ENCODE measurements at regions not wholly inside any gene's neighbourhood (a gene's known extent, or its start where the extent isn't known, plus 50 kb on each side); places are given as distances from the start of the nearest gene placed in this dataset.

GRCh38 chr5:146995878-146996277, 117.3 kb upstream of the PPP2R2B start:
- H3K27me3 Mint-ChIP-seq (ENCODE audit: unreplicated experiment), result no peaks in the 10 kb centered on the region
- TF ChIP-seq, protein P1, sequence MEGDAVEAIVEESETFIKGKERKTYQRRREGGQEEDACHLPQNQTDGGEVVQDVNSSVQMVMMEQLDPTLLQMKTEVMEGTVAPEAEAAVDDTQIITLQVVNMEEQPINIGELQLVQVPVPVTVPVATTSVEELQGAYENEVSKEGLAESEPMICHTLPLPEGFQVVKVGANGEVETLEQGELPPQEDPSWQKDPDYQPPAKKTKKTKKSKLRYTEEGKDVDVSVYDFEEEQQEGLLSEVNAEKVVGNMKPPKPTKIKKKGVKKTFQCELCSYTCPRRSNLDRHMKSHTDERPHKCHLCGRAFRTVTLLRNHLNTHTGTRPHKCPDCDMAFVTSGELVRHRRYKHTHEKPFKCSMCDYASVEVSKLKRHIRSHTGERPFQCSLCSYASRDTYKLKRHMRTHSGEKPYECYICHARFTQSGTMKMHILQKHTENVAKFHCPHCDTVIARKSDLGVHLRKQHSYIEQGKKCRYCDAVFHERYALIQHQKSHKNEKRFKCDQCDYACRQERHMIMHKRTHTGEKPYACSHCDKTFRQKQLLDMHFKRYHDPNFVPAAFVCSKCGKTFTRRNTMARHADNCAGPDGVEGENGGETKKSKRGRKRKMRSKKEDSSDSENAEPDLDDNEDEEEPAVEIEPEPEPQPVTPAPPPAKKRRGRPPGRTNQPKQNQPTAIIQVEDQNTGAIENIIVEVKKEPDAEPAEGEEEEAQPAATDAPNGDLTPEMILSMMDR (IDR thresholded peaks at IDR 0.05; ENCODE audit: partially characterized antibody, unreplicated experiment), result no peak
- no peak for DNase-seq
- H3K4me3 Mint-ChIP-seq (ENCODE audit: unreplicated experiment), result no peak overlapping the region
- no peaks in the 10 kb centered on the region for H3K36me3 Mint-ChIP-seq (ENCODE audit: unreplicated experiment)
- peaks cover 2% of the 10 kb centered on the region for H3K9me3 Mint-ChIP-seq (ENCODE audit: unreplicated experiment)
- no peaks in the 10 kb centered on the region for H3K4me1 Mint-ChIP-seq (ENCODE audit: low read depth, unreplicated experiment)
- H3K27ac Mint-ChIP-seq (ENCODE audit: unreplicated experiment), result no peak overlapping the region

- Mint-ChIP-seq H3K27ac (ENCODE audit: unreplicated experiment) (no peak overlapping the region), H3K4me3 (ENCODE audit: unreplicated experiment) (no peak overlapping the region), H3K36me3 (ENCODE audit: unreplicated experiment) (no peaks in the 10 kb centered on the region), H3K9me3 (ENCODE audit: unreplicated experiment) (no peaks in the 10 kb centered on the region), H3K4me1 (ENCODE audit: low read depth, unreplicated experiment) (no peaks in the 10 kb centered on the region), H3K27me3 (ENCODE audit: unreplicated experiment) (no peaks in the 10 kb centered on the region)
- no peak for DNase-seq
- TF ChIP-seq, protein P1 (IDR thresholded peaks at IDR 0.05; ENCODE audit: partially characterized antibody, unreplicated experiment), result no peak
Measured at GRCh38 chr5:147015405-147015804, 136.8 kb upstream of the PPP2R2B start.

DNA sequence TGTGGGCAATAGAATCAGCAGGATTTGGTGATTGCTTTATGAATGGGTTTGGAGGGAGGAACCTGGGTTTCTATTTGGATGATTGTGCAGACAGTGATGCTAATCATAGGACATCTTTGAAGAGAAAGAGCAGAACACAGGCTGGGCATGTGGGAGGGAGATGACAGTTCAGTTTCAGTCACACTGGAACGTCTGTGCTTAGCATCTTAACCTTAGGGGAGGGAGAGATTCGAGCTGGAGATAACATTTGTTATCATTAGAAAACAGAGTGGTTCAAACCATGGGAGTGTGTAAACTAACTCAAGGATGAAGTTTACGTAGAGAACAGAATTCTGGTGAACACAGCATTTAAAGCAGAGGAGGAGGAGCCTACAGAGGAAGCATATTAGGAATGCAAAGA, 138.6 kb upstream of the PPP2R2B start:
- H3K27me3 Mint-ChIP-seq (ENCODE audit: unreplicated experiment), result no peaks in the 10 kb centered on the region
- H3K9me3 Mint-ChIP-seq (ENCODE audit: unreplicated experiment), result no peaks in the 10 kb centered on the region
- no peaks in the 10 kb centered on the region for H3K36me3 Mint-ChIP-seq (ENCODE audit: unreplicated experiment)
- DNase-seq, result no peak
- H3K4me1 Mint-ChIP-seq (ENCODE audit: low read depth, unreplicated experiment), result no peaks in the 10 kb centered on the region
- TF ChIP-seq, protein P1 (IDR thresholded peaks at IDR 0.05; ENCODE audit: partially characterized antibody, unreplicated experiment), result no peak
- no peak overlapping the region for H3K27ac Mint-ChIP-seq (ENCODE audit: unreplicated experiment)
- no peak overlapping the region for H3K4me3 Mint-ChIP-seq (ENCODE audit: unreplicated experiment)

DNA sequence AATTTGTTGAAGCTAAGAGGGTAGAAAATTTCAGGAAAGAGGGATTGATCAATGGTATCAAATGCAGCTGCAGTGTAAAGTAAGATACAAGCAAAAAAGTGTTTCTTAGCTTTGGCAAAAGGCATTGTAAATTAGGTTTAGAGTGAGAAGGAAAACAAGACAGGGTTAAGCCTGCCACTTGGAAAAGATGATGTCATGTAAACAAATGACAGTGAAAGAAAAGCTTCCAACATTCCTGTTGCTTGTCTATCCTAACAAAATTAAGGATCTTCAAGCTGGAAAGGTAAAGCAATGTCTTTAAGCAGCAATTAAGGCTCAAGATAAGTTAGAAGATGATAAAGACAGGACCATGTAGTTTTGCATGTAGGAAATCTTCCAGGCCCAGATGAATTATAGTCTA, 139.1 kb upstream of the PPP2R2B start:
- no peaks in the 10 kb centered on the region for H3K27me3 Mint-ChIP-seq (ENCODE audit: unreplicated experiment)
- H3K4me1 Mint-ChIP-seq (ENCODE audit: low read depth, unreplicated experiment), result no peaks in the 10 kb centered on the region
- no peak overlapping the region for H3K4me3 Mint-ChIP-seq (ENCODE audit: unreplicated experiment)
- DNase-seq, result no peak
- H3K27ac Mint-ChIP-seq (ENCODE audit: unreplicated experiment), result no peak overlapping the region
- H3K9me3 Mint-ChIP-seq (ENCODE audit: unreplicated experiment), result no peaks in the 10 kb centered on the region
- TF ChIP-seq, protein P1 (IDR thresholded peaks at IDR 0.05; ENCODE audit: partially characterized antibody, unreplicated experiment), result no peak
- H3K36me3 Mint-ChIP-seq (ENCODE audit: unreplicated experiment), result no peaks in the 10 kb centered on the region

GRCh38 chr5:147018812-147019211, 140.3 kb upstream of the PPP2R2B start:
- Mint-ChIP-seq H3K9me3 (ENCODE audit: unreplicated experiment) (no peaks in the 10 kb centered on the region), H3K27ac (ENCODE audit: unreplicated experiment) (no peak overlapping the region), H3K4me1 (ENCODE audit: low read depth, unreplicated experiment) (no peaks in the 10 kb centered on the region), H3K4me3 (ENCODE audit: unreplicated experiment) (no peak overlapping the region), H3K36me3 (ENCODE audit: unreplicated experiment) (no peaks in the 10 kb centered on the region), H3K27me3 (ENCODE audit: unreplicated experiment) (no peaks in the 10 kb centered on the region)
- DNase-seq, result no peak
- TF ChIP-seq, protein P1 (IDR thresholded peaks at IDR 0.05; ENCODE audit: partially characterized antibody, unreplicated experiment), result no peak
